Liver (tissue), 3 donors: ENCODE measurements at regions not wholly inside any gene's neighbourhood (a gene's known extent, or its start where the extent isn't known, plus 50 kb on each side); places are given as distances from the start of the nearest gene placed in this dataset.

Experiments
- GABPA ChIP-seq, 2 donors: IDR thresholded peaks in 1 of 2; conservative IDR thresholded peaks in 1 of 2; 2 replicates each; pipeline ENCODE4 v1.6.1; 2016; ENCODE audit warnings: antibody characterized with exemption in 2 of 2, mild to moderate bottlenecking in 1 of 2, moderate library complexity in 1 of 2
- SP1 ChIP-seq: IDR thresholded peaks from 2 replicates; pipeline ENCODE4 v1.6.1; 2018; ENCODE audit warnings: antibody characterized with exemption, mild to moderate bottlenecking
- YY1 ChIP-seq: IDR thresholded peaks from 2 replicates; pipeline ENCODE4 v1.6.1; 2016; ENCODE audit warnings: antibody characterized with exemption, mild to moderate bottlenecking
- TF ChIP-seq, protein P1 (sequence below): fragments of 150-350 bp; IDR thresholded peaks from 2 replicates; pipeline ENCODE4 v1.5.1; 2017; ENCODE audit warnings: improper control_type of control experiment, low read depth, low read length; ENCODE audit not compliant: missing input control
- TF ChIP-seq, protein P2 (sequence below): IDR thresholded peaks from 2 replicates; pipeline ENCODE4 v1.6.1; 2016; ENCODE audit warnings: antibody characterized with exemption
- donor health status: healthy.
- donor health status: healthy.

DNA sequence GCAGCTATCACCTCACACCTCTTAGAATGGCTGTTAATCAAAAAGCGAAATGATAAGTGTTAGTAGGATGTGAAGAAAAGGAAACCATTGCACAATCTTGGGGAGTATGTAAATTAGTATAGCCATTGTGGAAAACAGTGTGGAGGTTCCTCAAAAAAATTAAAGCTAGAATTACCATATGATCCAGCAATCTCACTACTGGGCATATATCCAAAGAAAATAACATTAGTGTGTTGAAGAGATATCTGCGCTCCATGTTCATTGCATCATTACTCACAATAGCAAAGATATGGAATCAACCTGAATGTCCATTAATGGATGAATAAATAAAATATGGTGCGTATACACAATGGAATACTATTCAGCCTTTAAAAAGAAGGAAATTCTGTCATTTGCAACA, 68.9 kb downstream of the SNRPE start:
- TF ChIP-seq, protein P1, sequence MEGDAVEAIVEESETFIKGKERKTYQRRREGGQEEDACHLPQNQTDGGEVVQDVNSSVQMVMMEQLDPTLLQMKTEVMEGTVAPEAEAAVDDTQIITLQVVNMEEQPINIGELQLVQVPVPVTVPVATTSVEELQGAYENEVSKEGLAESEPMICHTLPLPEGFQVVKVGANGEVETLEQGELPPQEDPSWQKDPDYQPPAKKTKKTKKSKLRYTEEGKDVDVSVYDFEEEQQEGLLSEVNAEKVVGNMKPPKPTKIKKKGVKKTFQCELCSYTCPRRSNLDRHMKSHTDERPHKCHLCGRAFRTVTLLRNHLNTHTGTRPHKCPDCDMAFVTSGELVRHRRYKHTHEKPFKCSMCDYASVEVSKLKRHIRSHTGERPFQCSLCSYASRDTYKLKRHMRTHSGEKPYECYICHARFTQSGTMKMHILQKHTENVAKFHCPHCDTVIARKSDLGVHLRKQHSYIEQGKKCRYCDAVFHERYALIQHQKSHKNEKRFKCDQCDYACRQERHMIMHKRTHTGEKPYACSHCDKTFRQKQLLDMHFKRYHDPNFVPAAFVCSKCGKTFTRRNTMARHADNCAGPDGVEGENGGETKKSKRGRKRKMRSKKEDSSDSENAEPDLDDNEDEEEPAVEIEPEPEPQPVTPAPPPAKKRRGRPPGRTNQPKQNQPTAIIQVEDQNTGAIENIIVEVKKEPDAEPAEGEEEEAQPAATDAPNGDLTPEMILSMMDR = no peak
- TF ChIP-seq SP1 = no peak
- TF ChIP-seq YY1 = no peak
- no peak for TF ChIP-seq GABPA (IDR thresholded peaks at IDR 0.05 in 1 of 2, conservative IDR thresholded peaks at IDR 0.05 in 1 of 2)
- TF ChIP-seq, protein P2, sequence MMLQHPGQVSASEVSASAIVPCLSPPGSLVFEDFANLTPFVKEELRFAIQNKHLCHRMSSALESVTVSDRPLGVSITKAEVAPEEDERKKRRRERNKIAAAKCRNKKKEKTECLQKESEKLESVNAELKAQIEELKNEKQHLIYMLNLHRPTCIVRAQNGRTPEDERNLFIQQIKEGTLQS = no peak
